Posterior vena cava (tissue), 2 donors: ENCODE measurements at regions not wholly inside any gene's neighbourhood (a gene's known extent, or its start where the extent isn't known, plus 50 kb on each side); places are given as distances from the start of the nearest gene placed in this dataset.
"Not testable (repeated sequence)": the region's sequence is repeated elsewhere in the genome, so short reads cannot be mapped to it uniquely, and the experiment has no call there.

Source experiments
- DNase-seq: peaks from one replicate; pipeline ENCODE4 v3.0.0-alpha.2; 2020; ENCODE audit warnings: low spot score
- intact Hi-C, 2 donors: fragments of 100-400 bp; cut with DNase I; formaldehyde crosslinking; loops; one replicate each; pipeline versions ENCODE4 v1.14.1 to v1.14.2; 2022 to 2023
- donor health status: DM: yes; HTN: yes; CAD: no.
- donor health status: DM: yes; HTN: yes; CAD: no.

DNA sequence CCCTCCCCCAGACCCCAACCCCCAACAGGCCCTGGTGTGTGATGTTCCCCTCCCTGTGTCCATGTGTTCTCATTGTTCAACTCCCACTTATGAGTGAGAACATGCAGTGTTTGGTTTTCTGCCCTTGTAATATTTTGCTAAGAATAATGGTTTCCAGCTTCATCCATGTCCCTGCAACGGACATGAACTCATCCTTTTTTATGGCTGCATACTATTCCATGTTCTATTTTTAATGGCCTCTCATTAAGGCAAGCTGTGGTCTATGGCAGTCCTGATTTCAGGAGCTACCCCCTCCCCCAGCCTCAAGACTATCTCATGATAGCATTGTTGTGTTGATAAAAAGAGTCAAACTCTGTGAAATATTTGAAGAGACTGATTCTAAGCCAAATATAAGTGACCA, 267.4 kb downstream of the MID1IP1 start:
- intact Hi-C loops, DNase-seq: not testable (repeated sequence)

DNA sequence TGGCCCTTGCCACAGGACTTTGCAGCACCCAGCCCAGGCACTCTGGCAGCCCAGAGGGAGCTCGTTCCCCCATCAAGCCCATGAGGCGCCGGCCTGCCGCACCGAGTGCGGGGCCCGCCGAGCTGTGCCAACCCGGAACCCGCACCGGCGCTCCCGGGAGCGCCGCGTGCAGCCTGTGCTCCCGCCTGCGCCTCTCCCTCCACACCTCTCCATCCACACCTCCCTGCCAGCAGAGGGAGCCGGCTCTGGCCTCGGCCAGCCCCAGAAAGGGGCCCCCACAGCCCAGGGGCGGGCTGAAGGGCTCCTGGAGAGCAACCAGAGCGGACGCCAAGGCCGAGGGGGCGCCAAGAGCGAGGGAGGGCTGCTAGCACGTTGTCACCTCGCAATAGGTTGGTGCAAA, 268.8 kb downstream of the MID1IP1 start:
- intact Hi-C loops = no loop called here
- DNase-seq = no peak

DNA sequence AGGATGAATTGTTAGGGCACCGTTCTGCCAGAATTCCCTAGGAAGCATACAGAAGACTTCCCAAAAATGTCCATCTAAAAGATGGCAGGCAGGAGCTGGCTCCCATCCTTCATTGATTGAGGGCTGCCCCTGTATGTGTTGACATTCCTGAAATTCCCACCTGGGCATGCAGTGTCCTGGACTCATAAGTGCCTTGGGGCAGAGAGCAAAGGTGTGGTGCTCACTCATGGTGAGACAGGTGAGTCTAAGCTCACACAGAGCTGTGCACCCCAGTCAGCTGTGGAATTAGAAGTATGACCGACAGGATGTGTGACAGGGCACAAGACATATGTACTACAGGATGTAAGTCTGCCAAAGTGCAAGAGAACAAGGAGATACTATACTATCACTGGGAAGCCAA, 271.9 kb downstream of the MID1IP1 start:
- no peak for DNase-seq
- intact Hi-C loops = no loop called here

DNA sequence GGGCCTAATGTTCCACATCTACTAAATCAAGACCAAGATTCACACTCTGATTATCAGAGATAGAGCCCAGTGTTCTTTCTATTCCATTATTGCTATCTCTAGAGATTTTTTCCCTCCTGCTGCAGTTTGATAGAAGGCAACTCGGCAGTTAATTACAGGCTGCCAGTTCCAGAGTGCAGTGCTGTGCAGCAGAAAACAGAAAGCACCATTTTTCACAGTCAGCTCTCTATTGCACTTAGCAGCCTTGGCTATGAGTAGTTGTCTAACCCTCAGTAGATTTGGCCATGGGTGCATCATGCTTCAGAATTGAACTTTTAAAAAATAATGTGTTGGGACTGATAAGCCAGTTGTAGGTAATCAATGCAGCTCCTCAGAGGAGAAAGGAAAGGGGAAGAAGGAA, 295.3 kb downstream of the MID1IP1 start:
- intact Hi-C loops = no loop called here
- no peak for DNase-seq

DNA sequence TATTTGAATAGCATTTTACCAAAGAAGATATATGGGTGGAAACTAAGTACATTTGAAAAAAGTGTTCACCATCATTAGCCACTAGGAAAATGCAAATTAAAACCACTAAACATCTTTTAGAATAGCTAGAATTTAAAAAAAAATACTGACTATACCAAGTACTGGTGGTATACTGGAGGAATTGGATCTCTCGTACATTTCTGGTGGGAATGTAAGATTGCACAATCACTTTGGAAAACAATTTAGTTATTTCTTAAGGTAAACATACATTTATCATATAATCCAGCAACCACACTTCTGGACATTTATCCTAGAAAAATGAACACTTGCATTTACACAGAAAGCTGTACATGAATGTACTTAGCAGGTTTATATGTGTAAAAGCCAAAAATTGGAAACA, 303.5 kb downstream of the MID1IP1 start:
- intact Hi-C loops = no loop called here
- no peak for DNase-seq

DNA sequence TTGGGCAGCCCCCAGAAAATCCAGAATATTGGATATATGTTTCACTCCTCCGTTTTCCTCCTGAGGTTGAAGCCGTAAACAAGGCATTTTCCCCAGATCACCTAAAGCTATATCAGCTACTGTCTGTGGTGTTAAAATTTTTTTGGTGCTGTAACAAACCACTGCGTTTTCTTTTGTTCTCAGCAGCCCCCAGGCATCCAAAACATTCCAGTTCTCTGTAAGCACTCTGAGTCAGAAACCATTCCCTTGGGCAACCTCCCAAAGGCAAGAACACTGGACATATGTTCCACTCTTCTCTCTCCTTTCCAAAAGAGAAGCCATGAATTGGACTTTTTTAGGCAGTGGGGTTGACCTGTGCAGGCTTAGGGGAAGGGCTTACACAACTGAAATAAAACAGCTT, 310.9 kb downstream of the MID1IP1 start:
- intact Hi-C loops = no loop called here
- no peak for DNase-seq

DNA sequence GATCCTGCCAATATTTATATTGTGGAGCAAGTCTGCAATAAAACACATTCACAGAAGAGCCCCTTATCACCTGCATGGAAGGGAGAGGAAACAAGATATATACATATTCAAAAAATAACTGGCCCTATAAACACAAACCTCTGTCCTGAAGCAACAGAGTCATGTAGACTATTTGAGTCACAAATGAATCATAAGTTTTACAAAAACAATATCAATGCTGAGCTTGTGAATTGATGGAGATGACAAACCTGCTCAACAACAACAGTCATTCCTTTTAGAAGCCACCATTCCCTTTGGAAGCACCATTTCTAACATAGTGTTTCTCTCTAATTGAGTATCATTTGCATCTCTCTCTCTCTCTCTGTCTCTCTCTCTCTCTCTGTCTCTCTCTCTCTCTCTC, 313.9 kb downstream of the MID1IP1 start:
- no peak for DNase-seq
- intact Hi-C loops = no loop called here

DNA sequence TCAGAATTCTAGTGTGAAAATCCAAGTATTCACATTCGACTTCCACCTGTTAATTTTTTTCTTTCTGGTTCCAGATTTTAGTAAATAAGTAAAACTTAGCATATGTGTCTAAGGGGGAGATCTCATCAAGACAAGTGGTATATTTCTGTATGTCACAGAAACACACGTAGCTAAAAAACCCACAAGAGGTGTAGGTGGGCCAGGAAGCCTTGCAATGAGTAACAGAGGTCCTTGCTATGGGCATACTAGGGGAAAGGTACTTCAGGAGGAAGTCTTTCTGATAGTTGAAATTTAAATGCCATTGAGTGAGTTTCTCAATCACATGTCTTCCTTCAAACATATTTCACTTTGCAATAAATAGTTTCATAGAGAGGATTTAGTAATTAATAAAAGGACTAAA, 315.8 kb downstream of the MID1IP1 start:
- no peak for DNase-seq
- intact Hi-C loops = no loop called here

DNA sequence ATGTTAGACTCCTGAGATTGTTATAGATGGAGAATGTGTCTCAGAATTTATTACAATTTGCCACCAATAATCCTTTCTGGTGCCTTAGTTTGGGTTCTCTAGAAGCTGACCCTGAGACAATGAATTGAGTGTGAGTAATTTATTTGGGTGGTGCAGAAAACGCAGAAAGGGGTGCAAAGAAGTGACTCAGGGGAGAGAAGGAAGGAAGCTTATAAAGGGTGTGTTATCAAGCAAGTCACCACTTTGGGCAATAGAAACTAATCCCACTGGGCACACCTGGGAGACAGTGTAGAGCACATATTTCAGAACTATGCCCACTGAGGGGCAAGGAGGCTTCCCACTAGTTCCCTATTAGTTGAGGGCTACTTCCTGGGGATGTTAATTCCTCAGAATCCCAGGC, 320.6 kb downstream of the MID1IP1 start:
- intact Hi-C loops = no loop called here
- no peak for DNase-seq

DNA sequence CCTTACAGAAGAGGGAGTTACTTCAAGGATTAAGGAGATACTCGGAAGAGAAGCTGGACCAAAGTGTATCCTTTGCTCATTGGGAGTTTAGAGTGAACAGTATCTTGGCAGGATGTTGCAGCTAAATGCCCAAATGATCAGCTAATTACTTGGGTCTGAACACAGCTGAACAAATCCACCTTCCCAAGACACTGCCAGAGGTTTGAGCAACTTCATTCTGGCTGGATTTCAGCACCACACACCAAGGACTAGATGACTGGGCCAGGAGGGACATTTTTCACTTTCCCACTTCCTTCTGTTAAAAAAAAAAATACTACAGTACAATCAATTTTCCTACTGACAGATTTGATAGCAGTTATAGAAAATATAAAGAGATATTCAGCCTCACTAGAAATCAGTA, 324.6 kb downstream of the MID1IP1 start:
- intact Hi-C loops = loop anchor here in 1 of 2 donors (2.0 kb wide), 1 partner anchor 39 kb away; no protein-coding TSS in a partner anchor
- DNase-seq = no peak

DNA sequence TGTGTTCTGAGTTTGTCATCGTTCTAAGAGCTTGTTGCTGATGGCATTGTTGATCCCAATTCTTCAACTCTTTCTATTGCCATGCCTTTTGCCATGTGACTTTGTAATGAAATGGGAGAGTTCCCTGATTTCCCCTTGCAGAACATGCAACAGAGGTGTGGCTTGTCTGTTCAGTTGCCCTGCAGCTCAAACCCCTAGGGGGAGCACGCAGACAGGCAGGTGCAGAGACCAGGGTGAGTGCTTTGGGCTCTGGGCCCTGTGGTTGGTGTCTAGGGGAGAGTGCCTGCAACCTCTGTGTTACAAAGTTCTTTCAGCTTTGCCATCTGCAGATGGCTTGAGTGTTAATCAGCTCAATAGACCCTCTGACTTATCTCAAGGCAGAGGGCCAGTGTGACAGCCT, 332.7 kb downstream of the MID1IP1 start:
- intact Hi-C loops = no loop called here
- DNase-seq = no peak

DNA sequence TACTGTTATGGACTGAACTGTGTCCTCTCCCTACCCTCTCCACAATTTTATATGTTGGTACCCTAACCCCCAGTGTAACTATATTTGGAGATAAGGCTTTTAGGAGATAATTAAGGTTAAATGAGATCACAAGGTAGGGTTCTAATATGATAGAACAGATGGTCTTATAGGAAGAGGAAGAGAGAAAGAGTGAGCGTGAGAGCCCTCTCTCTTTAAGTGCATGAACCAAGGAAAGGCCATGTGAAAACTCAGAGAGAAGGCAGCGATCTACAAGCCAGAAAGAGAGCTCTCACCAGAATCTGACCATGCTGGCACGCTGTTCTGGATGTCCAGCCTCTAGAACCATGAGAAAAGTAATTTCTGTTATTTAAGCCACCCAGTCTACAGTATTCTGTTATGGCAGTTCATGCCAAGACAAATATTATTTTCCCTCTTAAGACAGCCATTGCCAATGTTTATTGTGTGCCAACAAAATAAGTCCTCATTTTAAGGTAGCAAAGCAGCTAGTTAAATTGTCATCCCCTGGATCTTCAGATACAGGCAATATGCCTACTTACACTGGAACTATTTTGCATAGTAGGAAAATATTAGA, 336.2 kb downstream of the MID1IP1 start:
- intact Hi-C loops = no loop called here
- no peak for DNase-seq

DNA sequence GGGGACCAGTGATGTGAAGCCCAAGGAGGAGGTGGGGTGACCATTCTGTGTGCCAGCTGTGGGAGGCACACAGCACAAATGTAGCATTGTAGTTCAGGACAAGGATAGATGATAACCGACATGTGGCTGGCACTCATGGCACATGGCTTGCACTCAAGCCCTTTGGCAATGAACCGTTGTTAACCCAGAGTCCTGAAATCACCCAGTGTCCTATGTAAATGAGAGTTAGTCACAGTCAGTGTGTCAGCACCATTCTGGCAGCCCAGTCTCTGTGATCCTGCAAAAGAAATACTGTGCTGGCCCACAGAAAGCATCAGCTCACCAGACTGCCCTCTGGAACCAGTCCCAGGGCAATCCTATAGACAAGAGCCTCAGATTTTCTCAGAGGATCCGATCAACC, 339.3 kb downstream of the MID1IP1 start:
- intact Hi-C loops = loop anchor here in 1 of 2 donors (10.0 kb wide), 1 partner anchor 366 kb away; no protein-coding TSS in a partner anchor
- DNase-seq = no peak

DNA sequence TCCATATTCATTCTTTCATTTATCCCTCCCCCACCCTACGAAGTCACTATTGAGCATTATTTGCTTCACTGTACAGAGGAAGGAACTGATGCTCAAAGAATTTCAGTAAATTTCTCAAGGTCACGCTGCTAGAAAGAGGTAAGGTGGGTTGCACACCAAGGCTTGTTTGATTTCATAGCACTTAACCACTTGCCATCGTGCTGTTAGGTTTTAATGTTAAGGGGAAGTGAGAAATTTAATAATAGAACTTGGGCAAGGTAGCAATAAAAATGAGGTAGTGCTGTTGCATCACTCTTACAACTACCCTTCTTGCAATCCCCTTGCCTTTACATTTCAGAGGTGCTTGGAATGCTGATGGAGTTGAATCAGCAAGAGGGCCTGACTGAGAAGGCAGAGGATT, 343.1 kb downstream of the MID1IP1 start:
- intact Hi-C loops = loop anchor here in 1 of 2 donors (10.0 kb wide), 1 partner anchor 370 kb away; no protein-coding TSS in a partner anchor
- no peak for DNase-seq

DNA sequence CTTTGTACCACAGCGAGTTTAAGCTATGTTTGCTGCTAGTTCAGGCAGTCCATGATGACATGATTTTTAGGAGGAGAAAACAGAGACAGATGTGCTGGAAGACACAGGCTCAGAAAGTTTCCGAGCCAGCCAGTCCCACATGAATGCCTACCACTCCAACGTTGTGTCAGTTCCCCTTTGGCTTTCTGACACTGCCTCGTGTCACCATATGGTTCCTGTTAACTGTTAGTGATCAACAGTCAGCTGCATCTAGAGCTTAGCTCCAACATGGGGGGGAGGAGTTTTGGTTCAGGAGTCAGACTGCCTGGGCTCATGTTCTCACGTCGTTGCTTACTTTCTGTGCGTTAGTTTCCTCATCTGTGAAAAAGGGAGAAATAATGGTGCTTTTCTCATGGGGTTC, 343.7 kb downstream of the MID1IP1 start:
- intact Hi-C loops = loop anchor here in 1 of 2 donors (10.0 kb wide), 1 partner anchor 370 kb away; no protein-coding TSS in a partner anchor
- DNase-seq = no peak

DNA sequence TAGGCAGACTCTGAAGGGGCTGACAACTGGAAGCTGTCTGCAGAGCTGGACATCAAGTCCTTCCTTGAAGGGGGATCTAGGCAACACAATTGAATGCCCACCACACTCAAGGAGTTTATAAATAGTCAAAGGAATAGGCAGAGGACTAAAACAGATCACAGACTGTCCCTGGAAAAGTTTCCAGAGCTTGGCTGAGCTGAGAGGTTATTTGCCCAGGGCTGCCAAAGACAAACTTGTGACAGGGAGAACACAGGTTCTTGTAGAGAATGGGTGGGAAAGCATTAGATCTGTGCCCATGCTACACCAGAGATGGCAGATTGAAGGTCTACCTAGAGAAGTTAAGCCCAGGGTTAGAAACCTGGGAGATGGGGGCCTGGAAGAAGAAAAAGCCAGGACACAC, 344.6 kb downstream of the MID1IP1 start:
- intact Hi-C loops = loop anchor here in 1 of 2 donors (10.0 kb wide), 1 partner anchor 371 kb away; no protein-coding TSS in a partner anchor
- no peak for DNase-seq

DNA sequence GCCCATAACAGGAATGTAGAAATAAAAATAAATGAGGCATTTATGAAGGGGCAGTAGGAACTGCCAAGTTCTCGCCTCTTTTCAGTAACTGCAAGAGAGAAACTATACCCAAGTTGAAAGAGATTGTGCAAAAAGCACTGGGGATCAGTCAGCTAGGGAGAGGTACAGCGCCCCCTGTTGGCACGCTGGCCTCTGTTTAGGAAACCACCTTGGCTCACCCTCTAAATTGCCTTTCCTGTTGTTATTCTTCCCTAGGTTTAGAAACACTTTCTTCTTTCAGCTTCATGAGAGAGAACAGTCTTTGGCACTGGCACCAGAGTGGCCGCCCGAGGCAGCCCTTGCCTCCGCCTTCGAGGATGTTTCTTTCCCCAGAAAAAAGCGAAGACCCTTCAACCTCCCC, 348.5 kb downstream of the MID1IP1 start:
- DNase-seq = peak; percentile 93

DNA sequence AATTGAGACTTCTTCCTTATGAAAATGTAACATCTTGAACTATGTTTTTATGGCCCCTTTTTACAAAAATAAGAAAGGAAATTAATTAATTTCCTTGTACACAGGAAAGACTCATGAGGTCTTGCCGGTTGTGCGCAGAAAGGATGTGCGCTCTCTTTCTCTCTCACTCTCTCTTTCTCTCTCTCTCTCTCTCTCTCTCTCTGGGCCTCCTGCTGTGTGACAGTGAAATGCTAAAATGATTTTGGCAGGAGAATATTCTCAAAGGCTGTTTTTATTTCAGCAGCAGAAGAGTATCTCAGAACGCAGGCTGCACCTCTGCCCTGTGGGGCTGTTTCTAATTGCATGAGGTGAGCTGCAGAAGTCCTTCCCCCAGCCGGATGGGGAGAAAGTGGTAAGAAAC, 349.0 kb downstream of the MID1IP1 start:
- DNase-seq = no peak
- intact Hi-C loops = no loop called here

More for the DNA sequence above, 348.5 kb downstream of the MID1IP1 start:
- intact Hi-C loops = loop anchor here in 1 of 2 donors (10.0 kb wide), 1 partner anchor 375 kb away; no protein-coding TSS in a partner anchor

DNA sequence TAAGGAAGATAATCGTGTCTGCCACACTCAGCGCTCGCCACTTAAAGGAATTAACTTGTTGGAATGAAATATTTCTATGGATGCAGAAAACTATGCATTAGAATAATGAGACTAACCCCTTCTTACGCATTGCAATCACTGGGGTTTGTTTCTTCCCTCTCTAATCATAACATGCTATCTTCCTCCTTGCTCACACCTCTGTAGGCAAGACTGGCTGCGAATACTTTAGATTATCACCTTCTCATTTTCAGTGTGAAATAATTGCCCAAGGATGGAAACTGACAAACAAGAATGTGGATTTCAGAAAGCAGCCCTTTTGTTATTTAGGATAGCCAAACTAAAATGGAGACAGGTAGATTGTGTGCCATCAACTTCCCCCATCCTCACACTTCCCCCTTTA, 349.4 kb downstream of the MID1IP1 start:
- intact Hi-C loops = no loop called here

DNA sequence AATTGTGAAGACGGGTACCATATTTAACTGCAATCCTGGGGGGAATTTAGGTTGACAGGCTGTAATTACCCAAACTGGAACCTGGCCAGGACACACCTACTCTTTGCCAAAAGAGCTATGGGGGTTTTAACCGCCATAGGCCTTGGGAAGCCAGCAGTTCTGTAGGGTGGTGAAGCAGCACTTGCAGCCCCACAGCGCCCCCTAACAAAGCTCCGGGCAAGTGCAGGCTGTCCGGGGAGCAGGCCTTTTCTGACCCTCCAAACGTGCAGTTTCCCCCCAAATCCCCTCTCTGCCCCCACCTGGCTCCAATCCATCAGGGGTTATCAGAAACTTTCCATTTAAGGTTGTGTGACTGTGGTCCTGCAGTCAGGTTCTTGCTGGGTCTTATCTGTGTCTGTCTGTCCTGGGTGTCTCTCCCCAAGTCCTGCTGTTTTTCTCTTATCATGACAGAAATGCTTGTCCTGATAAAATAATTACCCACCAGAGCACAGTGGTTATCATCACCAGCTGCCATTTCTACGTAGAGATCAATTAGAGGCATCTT, 350.9 kb downstream of the MID1IP1 start:
- intact Hi-C loops = no loop called here
- DNase-seq = no peak

More for the DNA sequence above, 349.4 kb downstream of the MID1IP1 start:
- no peak for DNase-seq

DNA sequence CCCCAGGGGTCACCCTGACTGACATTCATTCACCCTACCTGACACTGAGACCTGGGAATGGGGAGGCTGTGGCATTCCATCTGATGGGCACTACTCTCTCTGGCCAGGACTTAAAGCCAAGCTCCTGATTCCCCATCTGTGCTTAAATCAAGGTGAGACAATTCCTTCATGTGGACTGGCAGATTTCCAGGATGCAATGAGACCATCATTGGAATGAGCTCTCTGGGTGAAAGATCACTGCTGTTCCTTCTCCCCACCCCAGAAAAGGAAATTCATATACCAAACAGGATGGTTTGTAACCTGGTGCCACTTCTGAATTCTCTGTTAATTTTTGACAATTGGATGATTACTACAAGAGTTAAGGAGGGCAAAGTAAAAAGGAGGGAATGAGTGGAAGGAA, 354.8 kb downstream of the MID1IP1 start:
- intact Hi-C loops = no loop called here
- no peak for DNase-seq
